HUDEP-2 (cell line): ENCODE measurements at regions not wholly inside any gene's neighbourhood (a gene's known extent, or its start where the extent isn't known, plus 50 kb on each side); places are given as distances from the start of the nearest gene placed in this dataset.
"Not testable (repeated sequence)": the region's sequence is repeated elsewhere in the genome, so short reads cannot be mapped to it uniquely, and the experiment has no call there.

Experiments
- DNase-seq, 76 experiments: peaks; one replicate each; lab custom pipeline; 2025; ENCODE audit not compliant: unreplicated experiment in 76 of 76; lab: John Stamatoyannopoulos, UW

DNA sequence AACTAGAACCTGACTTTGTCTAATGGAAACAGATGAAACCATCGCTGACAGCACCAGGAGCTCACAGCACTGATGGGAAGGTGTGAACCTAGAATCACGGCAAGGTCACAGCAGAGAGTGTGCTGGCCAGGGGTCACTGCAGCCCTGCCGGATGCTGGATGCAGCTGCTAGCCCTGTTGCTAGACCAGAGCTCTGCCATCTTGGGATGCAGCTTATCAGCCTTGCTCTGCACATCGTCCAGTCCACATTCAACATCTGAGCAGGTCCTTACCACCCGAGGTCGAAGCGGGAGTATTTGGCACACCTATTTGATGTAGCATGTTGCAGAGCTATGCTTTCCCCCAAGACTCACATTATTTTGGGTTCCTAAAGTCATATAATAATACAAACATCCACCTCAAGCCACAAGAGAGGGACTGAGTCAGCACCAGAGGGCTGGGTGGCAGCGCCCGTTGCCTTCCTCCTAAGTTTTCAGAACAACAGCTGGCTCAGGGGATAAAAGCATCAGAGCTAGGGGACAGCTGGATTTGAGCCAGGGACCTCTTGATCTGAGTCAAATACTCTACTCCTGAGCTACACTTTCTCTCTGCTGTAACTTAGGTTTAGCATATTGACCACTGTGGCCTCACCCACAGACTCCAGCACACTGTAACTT is 135.3 kb downstream of the ZNF467 start:
- DNase-seq: no peak

DNA sequence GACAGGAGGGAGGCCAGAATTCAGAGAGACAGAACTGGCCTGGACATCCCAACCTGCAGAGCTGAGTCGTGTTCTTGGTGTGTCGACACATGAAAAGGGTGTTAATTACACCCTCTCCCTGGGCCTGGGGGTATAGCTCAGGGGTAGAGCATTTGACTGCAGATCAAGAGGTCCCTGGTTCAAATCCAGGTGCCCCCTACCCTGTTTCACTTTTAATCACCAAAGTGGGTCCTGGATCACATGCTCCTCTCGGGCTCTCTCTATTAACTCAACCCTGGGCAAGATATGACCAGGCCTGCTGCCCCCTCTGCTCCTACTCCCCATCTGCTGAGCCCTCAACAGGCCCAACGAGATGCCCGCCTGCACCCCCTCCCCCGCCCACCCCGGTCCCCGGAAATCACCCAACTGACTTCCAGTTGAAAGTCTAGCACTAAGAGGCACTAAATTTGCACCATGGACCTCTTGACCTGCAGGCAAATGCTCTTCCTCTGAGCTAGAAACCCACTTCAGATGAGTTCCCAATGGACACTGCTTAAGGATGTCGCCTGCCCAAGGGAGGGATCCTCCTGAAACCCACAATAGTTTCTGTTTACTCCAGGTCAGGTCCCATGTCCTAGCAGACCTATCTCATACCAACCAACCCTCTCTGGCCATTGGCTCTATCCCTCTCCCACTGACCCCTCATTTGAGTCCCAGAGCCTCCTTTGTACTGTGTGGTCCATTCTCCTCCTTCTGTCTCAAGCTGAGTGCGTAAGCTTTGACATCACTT is 137.6 kb downstream of the ZNF467 start:
- no peak for DNase-seq

DNA sequence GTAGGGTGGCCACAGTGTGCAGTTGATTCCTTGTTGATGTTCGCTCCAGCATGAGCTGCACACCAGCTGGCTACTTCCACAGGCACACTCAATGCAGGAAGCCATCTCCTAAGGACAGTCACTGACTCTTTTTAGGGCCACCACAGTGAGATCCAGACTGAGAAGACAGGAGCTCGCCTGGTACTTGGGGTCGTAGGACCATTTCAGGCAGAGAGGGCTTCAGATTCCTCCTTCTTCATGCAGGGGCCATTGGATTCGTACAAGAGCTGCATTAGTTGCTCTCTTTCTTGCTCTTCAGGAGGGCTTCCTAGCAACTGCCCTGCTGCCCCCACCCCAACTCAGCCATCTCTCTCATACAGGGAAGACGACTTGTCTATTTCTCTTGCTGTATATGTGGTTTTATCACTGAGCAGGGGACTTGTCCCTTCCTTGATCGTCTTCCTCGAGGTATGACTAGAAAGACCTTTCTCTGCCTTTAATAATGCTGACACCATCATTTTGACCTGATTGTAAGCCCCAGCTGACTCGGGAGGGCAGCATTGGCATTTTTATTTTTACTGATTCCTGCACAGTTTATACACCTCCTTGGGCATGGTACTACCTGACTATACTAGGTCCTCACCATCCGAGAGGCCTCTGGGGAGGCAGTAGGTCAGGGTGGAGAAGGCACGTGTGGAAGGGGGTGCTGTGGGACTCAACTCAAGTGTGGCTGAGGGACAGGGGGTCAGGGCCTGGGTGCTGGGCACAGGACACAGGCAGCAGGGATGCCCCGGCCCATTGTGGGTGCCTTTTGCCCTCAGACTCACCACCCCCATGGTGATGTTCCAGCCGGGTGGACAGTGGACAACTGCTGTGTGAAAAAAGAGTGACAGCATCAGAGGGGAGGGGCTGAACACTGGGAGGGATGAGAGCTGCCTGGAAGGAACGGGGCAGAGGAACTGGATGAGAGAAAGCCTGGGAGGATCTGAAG is 136.7 kb upstream of the ZNF746 start:
- no peak for DNase-seq

DNA sequence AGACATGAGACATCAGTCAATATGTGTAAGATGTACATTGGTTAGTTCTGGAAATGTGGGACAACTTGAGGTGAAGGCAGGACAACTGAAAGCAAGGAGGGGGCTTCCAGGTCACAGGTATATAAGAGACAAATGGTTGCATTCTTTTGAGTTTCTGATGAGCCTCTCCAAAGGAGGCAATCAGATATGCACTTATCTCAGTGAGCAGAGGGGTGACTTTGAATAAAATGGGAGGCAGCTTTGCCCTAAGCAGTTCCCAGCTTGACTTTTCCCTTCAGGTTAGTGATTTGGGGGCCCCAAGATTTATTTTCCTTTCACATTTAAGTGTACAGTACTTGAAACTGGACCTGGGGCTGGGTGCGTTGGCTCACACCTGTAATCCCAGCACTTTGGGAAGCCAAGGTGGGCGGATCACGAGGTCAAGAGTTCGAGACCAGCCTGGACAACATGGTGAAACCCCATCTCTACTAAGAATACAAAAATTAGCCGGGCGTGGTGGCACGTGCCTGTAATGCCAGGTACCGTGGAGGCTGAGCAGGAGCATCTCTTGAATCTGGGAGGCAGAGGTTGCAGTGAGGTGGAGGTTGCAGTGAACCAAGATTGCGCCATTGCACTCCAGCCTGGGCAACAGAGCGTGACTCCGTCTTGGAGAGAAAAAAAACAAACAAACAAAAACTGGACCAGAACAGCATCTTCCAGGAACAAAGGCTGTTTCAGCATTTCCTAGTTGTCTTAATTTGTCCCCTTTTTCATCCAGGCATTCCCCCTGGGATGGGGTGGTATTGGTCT is 130.9 kb upstream of the ZNF746 start:
- not testable (repeated sequence) for DNase-seq

DNA sequence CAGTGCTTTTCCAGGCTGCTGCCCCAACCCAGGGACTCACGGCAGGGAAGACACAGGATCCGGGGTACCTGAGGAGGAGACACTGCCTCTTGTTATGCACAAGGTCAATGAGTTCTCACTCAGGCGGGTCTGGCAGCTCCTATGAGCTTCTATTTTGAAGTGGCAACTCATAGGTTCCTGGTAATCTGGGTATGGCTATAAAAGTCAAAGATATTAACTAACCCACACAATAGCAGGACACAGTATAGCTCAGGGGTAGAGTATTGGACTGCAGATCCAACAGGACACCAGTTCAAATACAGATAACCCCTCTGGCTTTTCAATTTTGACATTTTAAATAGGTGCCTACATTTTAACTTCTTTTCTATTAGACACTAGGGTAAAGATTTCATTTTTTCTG is 130.3 kb upstream of the ZNF746 start:
- DNase-seq: no peak

DNA sequence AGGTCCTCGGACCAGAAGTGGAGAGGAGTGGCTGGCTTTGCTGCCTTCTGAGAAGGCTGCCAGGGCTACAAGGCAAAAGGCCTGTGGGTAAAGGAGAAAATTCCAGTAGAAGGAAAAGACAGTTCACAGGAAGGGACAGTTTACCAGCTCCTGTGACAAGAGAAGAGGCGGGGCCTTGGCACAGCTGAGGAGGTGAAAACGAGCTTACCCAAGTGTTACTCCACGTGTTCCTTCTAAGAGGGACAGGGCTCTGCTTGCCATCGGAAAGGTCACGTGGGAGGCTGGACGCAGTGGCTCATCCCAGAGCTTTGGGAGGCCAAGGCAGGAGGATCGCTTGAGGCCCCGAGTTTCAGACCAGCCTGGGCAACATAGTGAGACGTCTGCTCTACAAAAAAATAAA is 129.4 kb upstream of the ZNF746 start:
- DNase-seq: no peak

DNA sequence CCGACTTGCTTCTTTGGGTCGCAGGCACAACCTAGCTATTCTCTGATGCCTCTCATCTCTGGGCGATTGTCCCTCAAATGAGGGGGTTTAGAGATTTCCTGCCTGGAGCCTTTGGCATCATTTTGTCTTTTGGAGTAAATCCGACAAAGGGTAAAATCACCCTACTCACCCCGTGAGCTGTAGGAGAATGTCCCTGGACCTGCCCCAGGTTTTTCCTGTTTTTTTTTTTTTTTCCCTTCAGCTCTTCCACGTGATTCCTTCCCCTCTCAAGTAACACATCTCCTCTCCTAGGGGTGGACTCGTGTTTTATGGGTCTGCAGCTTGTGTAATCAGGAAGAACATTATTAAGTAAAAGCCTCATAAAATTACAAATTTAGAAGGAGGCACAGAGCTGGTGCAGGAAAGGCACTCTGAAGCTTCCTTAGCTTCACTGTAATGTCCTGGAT is 128.4 kb upstream of the ZNF746 start:
- DNase-seq: no peak

DNA sequence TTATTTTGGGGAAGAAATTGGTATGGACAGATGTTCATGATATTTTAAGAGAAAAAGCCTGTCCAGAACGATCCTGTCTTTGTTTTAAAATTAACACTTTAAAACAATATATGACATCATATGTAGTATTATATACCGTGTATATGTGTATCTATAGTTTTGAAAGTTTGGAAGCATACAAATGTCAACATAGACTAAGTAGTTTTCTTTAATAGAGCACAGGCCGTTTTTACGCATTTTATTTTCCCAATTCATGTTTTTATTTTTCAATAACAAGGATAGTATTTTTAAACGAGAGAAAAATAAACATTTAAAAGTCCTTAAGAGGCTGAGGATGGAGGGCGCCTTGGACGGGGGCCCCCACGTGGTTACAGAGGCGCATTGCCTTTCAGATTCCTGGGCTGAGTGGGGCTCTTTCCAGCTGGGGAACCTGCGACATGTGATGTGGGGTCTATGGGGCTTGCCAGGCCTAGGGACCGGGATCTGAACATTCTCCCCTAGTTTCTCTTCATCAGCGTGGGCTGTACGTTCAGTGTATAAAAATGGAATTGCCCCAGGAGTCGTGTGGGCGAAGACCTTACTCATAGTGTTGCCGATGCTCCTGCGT is 127.8 kb upstream of the ZNF746 start:
- peak in 58 of 76 experiments; percentile 4 to 61 (median 36) for DNase-seq

DNA sequence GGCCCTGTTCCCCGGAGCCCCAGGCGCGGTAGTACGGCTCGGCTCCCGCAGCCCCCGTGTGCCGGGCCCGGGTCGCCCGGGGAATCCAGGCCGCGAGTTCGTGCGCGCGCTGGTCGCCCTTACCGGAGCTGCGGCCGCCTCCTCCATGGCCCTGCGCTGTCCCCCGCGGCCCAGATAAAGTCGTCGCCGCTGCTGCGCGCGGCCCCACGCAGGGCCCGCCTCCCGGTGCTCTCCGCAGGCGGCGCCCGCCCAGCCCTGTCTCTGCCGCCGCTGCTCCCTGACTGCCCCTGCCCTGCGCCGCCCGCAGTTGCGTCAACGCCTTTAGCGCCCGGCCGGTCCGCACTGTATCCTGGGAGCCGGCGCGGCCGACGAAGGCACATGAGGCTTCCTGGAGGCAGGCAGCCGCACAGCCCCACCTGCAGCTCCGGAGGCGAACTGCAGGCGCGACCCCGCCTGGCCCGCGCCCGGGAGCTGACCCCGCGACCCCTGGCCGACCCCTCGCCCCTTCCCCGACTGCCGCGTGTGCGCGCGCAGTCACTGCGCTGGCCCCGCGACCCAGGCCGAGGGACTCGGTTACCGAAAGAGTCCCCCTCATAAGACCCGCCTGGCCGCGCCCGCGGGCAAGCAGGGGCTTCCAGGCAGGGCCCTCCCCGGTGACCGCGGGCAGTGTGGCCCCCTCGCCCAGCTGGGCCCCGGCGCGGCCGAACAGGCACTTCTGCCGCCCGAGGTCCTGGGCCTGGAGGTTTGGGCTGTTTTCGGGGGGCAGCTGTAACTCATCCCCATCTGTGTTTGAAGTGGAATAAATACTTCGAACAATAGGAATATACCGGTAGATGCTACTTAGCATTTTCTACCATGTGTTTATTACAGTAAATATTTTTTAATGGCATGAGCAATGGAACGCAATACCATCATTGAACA is 127.1 kb upstream of the ZNF746 start:
- DNase-seq: peak; percentile 39 to 94 (median 88)

DNA sequence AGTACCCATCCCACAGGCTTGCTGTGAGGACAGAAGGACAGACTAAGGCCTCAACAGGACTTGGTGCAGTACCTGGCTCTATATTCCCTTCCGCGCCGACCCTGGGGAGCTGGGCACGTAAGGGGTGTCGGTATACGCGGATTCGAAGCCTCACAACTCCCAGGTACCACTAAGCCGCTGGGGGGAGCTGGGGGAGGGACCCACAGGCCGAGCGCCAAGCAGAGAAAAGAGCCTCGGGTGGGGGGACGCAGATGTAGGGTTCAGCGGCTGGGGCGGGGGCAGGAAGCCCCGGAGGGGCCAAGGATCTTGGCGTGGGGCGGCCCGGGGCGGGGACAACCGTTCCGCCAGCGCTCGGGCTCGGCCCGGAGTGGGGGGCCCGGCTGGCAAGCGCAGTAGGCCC is 126.4 kb upstream of the ZNF746 start:
- DNase-seq: peak in 18 of 76 experiments; percentile 3 to 46 (median 12)

DNA sequence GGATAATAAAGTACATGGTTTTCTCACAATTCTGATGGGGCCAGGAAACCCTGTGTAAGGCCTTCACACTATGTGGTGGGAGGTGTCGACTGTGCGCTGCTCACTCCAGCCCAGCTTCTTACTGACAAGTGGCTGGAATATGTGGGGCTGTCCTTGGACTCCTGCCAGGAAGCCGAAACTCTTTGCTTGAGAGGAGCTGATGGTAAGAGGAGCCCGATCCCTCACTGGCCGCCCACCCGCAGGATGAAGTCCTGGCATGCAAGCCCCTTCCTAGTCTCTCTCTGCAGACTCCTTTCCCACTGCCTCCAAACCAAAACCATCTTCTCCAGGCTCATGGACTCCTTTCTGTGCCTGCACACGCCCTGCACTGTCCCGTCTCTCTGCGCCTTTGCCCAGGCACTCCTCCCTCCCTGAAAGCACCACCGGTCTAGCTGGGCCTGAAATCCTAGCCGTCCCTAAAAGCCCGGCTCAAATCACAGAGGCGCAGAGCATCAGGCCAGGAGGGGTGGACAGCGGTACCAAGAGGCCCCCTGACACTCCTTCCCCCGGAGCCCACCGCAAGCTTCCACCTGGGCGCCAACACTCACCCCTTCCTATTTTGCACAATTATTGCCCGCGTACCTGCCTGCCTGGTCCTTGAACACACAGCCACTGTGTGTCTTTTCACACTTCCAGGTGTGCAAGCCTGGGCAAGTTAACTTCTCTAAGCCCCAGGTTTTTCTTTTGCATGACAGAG is 125.8 kb upstream of the ZNF746 start:
- peak in 50 of 76 experiments; percentile 3 to 63 (median 23) for DNase-seq

DNA sequence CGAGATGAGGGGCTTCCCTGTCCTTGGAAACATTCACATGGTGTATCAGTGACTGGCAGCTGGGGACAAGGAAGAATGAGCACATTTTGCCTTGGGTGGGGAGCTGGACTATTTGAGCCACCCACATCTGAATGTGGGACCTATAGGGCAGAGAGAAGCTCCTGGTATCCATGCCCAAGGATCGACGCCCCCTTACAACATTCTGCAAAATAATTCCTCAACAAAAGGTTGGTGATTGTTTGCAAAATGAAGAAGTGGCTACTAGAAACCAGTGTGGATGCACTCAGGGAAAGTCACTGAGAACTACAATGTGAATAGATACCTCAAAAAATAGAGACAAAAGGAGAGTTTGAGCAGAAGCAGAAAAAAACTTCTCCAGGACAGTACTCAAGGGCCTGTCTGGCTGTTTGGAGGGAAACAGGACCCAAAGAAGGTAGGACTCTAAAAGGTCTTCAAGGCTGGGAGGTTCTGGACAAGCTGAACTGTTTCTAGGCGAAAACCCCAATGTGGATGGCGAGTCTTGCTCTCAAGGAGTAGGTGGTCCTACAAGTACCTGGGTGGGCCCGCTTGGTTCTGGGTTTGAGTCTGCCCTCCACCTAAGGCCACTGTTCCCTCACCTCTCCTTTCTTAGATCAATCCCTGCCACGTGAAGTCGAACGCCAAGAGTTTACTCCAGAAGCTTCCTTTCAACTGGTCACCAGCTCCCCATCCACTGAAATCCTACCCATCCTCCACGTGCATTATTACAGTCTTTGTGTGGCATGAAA is 125.0 kb upstream of the ZNF746 start:
- DNase-seq: no peak

DNA sequence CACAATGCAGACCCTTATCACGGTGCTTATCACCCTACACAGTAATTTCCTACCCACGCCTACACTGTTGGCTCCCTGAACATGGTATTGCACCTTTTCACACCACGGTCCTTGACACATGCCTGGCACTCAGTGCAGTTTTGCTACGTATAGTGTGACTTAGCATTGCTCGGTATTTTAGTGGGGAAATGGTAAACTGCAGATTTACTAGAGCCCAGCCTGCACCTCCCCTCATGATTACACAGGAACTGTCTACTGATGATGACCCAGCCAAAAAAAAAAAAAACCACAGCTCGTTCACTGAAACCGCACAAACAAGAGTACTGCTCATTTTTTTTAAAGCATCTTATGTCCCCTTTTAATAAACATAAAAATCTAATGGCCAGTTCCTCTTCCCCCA is 124.2 kb upstream of the ZNF746 start:
- peak in 2 of 76 experiments; percentile 3 to 6 for DNase-seq

DNA sequence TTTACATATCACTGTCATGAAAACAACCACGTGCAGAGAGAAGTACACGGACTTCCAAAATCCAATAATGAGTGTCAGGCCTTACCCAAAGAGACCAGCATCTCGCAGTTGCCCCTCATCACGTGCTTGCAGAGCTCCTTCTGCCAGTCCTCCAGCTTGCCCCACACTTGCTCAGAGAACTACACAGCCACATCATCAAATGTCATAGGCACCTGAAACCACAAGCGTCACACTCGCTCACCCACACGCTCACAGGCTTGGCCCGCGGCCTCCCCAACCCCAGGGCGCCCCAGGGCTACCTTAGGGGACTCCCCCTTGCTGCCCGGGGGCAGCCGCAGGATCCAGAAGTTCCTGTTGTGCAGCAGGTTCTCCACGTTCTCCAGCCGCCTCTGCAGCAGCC is 123.4 kb upstream of the ZNF746 start:
- DNase-seq: no peak

DNA sequence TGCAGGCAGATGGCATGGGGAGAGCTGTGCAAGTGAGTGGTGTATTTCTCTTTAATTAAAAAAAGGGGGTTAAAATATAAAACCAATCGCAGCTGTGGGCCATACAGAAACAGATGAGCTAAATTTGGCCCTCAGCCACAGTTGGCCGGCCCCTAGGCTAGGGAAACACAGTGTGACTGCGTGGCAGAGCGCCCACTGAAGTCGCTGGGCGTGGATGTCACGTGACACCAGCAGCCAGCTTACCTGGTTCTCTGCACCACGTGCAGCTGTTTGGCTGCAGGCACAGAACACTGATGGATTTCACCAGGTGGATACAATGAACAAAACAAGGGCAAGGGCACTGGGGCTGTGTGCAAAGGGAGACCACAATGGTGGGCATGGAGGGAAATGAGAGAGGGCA is 119.3 kb upstream of the ZNF746 start:
- no peak for DNase-seq

DNA sequence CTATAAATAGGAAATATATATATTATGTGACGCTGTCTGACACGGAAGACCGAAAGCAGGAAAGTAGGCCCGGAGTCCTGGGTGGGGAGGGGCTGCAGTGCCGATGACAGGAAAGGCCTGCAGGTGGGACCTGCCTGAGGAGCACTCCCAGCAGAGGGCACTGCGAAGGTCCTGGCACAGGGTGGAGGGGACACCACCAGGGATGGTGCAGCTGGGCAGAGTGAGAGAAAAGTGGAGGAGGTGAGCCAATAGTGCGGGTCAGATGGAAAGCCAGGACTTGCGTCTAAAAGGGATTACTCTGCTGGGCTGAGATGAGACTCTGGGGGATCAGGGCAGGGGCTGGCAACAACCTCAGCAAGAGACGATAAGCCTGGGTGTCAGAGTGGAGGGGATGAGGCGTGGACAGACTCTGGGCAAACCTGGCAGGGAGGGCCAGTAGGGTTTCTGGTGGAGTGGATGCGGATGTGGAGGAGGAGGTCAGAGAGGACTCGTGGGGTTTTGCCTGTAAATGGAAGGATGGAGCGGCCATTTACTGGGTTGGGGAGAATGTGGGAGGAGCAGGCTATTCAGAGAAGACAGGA is 118.2 kb upstream of the ZNF746 start:
- DNase-seq: no peak

DNA sequence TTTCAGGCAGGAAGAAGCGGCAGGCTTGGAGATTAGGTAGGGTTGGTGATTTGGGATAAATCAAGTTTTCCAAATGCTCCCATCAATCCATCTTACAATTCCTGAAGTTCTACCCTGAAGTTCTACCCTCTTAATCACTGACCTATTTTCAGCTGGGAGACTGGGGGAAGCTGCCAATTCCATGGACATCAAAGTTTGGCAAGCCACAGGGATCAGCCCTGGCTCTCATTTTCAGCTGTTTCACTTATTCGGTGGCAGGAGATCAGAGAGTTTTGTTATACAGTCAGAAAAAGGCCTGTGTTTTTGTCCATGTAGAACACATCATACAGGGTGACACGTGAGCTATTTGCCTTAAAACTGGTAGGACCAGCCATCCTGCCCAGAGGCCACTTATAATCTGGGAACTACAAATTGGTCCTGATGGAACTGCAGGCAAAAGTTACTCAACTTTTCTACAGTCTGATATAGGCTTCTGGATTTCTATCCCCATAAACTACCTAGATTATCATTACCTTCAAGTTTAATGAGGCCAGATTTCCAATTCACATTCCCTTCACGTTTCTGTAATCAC is 112.9 kb upstream of the ZNF746 start:
- DNase-seq: no peak
